ENCODE measurements at regions not wholly inside any gene's neighbourhood (a gene's known extent, or its start where the extent isn't known, plus 50 kb on each side); places are given as distances from the start of the nearest gene placed in this dataset.

GRCh38 chr11:115706626-115707135 lies 202.5 kb upstream of the CADM1 start:
- no peak for TF ChIP-seq POLR2A (IDR thresholded peaks at IDR 0.05)
- no peak for TF ChIP-seq EP300 (IDR thresholded peaks at IDR 0.05)
